Liver (tissue), 8 donors: ENCODE measurements at regions not wholly inside any gene's neighbourhood (a gene's known extent, or its start where the extent isn't known, plus 50 kb on each side); places are given as distances from the start of the nearest gene placed in this dataset.

Experiments used
- DNase-seq: peaks from one replicate; pipeline ENCODE4 v3.0.0-alpha.2; 2017; ENCODE audit warnings: low spot score
- H3K27ac ChIP-seq, 2 donors: one replicate each; pipeline ENCODE4 v1.7.0; 2013; ENCODE audit warnings: inconsistent platforms in 2 of 2, low read length in 2 of 2, control low read depth in 1 of 2, low read depth in 1 of 2, mild to moderate bottlenecking in 1 of 2
- H3K27me3 ChIP-seq, 4 donors: one replicate each; pipeline versions ENCODE4 v1.6.1 to v1.7.0; 2013; ENCODE audit warnings: low read length in 3 of 4, inconsistent platforms in 1 of 4, mild to moderate bottlenecking in 1 of 4, moderate library complexity in 1 of 4; ENCODE audit not compliant: control insufficient read depth in 4 of 4, insufficient read depth in 4 of 4
- H3K36me3 ChIP-seq, 4 donors: one replicate each; pipeline versions ENCODE4 v1.6.1 to v1.7.0; 2013; ENCODE audit warnings: low read length in 3 of 4, mild to moderate bottlenecking in 3 of 4, low read depth in 1 of 4, moderate library complexity in 1 of 4; ENCODE audit not compliant: control insufficient read depth in 4 of 4, insufficient read depth in 3 of 4
- H3K4me1 ChIP-seq, 4 donors: one replicate each; pipeline versions ENCODE4 v1.6.1 to v1.7.0; 2013; ENCODE audit warnings: low read length in 3 of 4, mild to moderate bottlenecking in 3 of 4, moderate library complexity in 1 of 4; ENCODE audit not compliant: control insufficient read depth in 4 of 4, insufficient read depth in 4 of 4
- H3K4me3 ChIP-seq, 3 donors: one replicate each; pipeline versions ENCODE4 v1.6.1 to v1.7.0; 2013; ENCODE audit warnings: low read length in 3 of 3, control low read depth in 1 of 3, low read depth in 1 of 3, mild to moderate bottlenecking in 1 of 3
- H3K9ac ChIP-seq, 2 donors: one replicate each; pipeline ENCODE4 v1.7.0; 2013; ENCODE audit warnings: low read length in 2 of 2, mild to moderate bottlenecking in 2 of 2, moderate library complexity in 2 of 2, control low read depth in 1 of 2, low read depth in 1 of 2
- H3K9me3 ChIP-seq, 4 donors: one replicate each; pipeline versions ENCODE4 v1.6.1 to v1.7.0; 2013; ENCODE audit warnings: low read length in 3 of 4; ENCODE audit not compliant: control insufficient read depth in 4 of 4
- FOXA2 ChIP-seq: IDR thresholded peaks from 2 replicates; pipeline ENCODE4 v1.6.1; 2016; ENCODE audit warnings: antibody characterized with exemption
- GABPA ChIP-seq, 2 donors: IDR thresholded peaks in 1 of 2; conservative IDR thresholded peaks in 1 of 2; 2 replicates each; pipeline ENCODE4 v1.6.1; 2016; ENCODE audit warnings: antibody characterized with exemption in 2 of 2, mild to moderate bottlenecking in 1 of 2, moderate library complexity in 1 of 2
- HNF4A ChIP-seq, 2 donors: conservative IDR thresholded peaks; 2 replicates each; pipeline ENCODE4 v1.6.1; 2016; ENCODE audit warnings: antibody characterized with exemption in 2 of 2, mild to moderate bottlenecking in 2 of 2
- JUND ChIP-seq, 2 donors: IDR thresholded peaks; 2 replicates each; pipeline ENCODE4 v1.6.1; 2016; ENCODE audit warnings: antibody characterized with exemption in 2 of 2
- NR2F2 ChIP-seq: IDR thresholded peaks from 2 replicates; pipeline ENCODE4 v1.6.1; 2016; ENCODE audit warnings: antibody characterized with exemption
- RAD21 ChIP-seq, 2 donors: IDR thresholded peaks; 2 replicates each; pipeline ENCODE4 v1.6.1; 2016; ENCODE audit warnings: antibody characterized with exemption in 2 of 2, mild to moderate bottlenecking in 2 of 2
- TAF1 ChIP-seq: conservative IDR thresholded peaks from 2 replicates; pipeline ENCODE4 v1.6.1; 2016; ENCODE audit warnings: antibody characterized with exemption, mild to moderate bottlenecking
- YY1 ChIP-seq: IDR thresholded peaks from 2 replicates; pipeline ENCODE4 v1.6.1; 2016; ENCODE audit warnings: antibody characterized with exemption, mild to moderate bottlenecking
- WGBS: extraction: QIAGEN DNeasy Blood & Tissue Kit; methylation state at CpG from one replicate; pipeline ENCODE4 v1.1.7; 2013; 5-methylcytosine and 5-hydroxymethylcytosine counted together
- TF ChIP-seq, protein P1 (sequence below): IDR thresholded peaks from 2 replicates; pipeline ENCODE4 v1.6.1; 2016; ENCODE audit warnings: antibody characterized with exemption
- TF ChIP-seq, protein P2 (sequence below): fragments of 150-350 bp; IDR thresholded peaks from 2 replicates; pipeline ENCODE4 v1.5.1; 2017; ENCODE audit warnings: improper control_type of control experiment, low read depth, low read length; ENCODE audit not compliant: missing input control
- TF ChIP-seq, protein P3 (sequence below): IDR thresholded peaks from 2 replicates; pipeline ENCODE4 v1.6.1; 2016; ENCODE audit warnings: antibody characterized with exemption
- TF ChIP-seq, protein P4 (sequence below): IDR thresholded peaks from 2 replicates; pipeline ENCODE4 v1.6.1; 2016; ENCODE audit warnings: antibody characterized with exemption
- donor health status: healthy.
- donor health status: healthy.
- donor health status: healthy.
- donor health status: healthy.
- donor health status: healthy.

DNA sequence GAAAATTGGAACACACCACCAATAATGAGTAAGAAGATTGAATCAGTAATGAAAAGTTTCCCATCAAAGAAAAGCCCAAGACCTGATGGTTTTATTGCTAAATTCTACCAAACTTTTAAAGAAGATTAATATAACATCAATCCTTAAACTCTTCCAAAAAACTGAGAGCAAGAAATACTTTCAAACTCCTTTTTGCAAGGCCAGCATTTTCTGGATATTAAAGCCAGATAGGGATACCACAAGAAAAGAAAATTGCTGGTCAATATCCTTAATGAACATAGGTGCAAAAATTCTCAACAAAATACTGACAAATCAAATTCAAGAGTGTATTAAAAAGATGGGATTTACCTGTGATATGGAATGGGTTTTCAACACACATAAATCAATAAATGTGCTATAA lies 484.6 kb downstream of the ANKRD50 start (continued):
- TF ChIP-seq, protein P1, sequence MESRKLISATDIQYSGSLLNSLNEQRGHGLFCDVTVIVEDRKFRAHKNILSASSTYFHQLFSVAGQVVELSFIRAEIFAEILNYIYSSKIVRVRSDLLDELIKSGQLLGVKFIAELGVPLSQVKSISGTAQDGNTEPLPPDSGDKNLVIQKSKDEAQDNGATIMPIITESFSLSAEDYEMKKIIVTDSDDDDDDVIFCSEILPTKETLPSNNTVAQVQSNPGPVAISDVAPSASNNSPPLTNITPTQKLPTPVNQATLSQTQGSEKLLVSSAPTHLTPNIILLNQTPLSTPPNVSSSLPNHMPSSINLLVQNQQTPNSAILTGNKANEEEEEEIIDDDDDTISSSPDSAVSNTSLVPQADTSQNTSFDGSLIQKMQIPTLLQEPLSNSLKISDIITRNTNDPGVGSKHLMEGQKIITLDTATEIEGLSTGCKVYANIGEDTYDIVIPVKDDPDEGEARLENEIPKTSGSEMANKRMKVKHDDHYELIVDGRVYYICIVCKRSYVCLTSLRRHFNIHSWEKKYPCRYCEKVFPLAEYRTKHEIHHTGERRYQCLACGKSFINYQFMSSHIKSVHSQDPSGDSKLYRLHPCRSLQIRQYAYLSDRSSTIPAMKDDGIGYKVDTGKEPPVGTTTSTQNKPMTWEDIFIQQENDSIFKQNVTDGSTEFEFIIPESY, result no peak
- no peak for TF ChIP-seq HNF4A (conservative IDR thresholded peaks at IDR 0.05)
- TF ChIP-seq NR2F2, result no peak

DNA sequence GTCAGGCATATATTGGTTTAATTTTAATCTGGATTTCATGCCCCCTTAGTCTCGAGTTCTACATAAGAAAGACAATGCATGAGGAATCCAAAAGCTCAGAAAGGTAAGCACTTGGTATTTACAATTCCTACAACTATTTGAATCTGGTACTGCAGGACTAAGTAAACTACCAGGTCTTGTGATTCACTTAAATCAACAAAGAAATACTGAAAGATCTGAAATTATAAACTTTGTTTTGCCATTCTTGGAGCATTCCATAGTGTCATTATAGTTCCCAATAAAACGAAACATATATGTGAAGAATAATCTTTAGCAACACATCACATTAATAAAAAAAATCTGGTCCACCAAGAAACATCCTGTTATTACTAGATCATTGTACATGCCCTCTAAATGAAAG lies 482.3 kb downstream of the ANKRD50 start:
- Histone ChIP-seq H3K9me3 (no peaks in the 10 kb centered on the region), H3K27ac (no peak overlapping the region), H3K4me1 (no peaks in the 10 kb centered on the region), H3K36me3 (no peaks in the 10 kb centered on the region), H3K4me3 (no peak overlapping the region), H3K27me3 (peaks cover 0 to 3% (median 0%) of the 10 kb centered on the region in 4 donors), H3K9ac (no peak overlapping the region)
- DNase-seq, result no peak
- 53% methylated on average over 2 of the region's 2 CpGs for WGBS
- TF ChIP-seq, protein P2, sequence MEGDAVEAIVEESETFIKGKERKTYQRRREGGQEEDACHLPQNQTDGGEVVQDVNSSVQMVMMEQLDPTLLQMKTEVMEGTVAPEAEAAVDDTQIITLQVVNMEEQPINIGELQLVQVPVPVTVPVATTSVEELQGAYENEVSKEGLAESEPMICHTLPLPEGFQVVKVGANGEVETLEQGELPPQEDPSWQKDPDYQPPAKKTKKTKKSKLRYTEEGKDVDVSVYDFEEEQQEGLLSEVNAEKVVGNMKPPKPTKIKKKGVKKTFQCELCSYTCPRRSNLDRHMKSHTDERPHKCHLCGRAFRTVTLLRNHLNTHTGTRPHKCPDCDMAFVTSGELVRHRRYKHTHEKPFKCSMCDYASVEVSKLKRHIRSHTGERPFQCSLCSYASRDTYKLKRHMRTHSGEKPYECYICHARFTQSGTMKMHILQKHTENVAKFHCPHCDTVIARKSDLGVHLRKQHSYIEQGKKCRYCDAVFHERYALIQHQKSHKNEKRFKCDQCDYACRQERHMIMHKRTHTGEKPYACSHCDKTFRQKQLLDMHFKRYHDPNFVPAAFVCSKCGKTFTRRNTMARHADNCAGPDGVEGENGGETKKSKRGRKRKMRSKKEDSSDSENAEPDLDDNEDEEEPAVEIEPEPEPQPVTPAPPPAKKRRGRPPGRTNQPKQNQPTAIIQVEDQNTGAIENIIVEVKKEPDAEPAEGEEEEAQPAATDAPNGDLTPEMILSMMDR, result no peak
- TF ChIP-seq, protein P3, sequence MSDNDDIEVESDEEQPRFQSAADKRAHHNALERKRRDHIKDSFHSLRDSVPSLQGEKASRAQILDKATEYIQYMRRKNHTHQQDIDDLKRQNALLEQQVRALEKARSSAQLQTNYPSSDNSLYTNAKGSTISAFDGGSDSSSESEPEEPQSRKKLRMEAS, result no peak
- TF ChIP-seq TAF1, result no peak
- TF ChIP-seq, protein P1, result no peak
- TF ChIP-seq JUND (IDR thresholded peaks at IDR 0.05), result no peak
- TF ChIP-seq RAD21 (IDR thresholded peaks at IDR 0.05), result no peak
- no peak for TF ChIP-seq FOXA2

DNA sequence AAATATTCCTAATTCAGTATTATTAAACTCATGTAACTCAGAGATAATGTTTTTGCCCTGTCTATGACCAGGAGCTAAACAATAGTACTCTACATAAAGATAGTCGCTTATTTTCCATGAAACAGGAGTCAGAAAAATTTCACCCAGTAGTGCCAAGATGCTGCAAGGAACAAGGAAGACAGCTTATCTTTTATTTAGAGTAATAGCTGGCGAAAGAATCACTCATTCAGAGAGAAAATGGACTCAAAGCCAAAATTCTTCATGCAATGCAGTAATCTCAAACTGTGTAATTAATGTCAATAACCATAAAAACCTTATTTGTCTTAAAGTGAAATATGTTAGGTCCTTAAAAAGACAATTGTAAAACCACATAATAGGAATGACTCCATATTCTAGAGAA lies 477.8 kb downstream of the ANKRD50 start:
- TF ChIP-seq, protein P4, sequence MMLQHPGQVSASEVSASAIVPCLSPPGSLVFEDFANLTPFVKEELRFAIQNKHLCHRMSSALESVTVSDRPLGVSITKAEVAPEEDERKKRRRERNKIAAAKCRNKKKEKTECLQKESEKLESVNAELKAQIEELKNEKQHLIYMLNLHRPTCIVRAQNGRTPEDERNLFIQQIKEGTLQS, result no peak
- no peak for TF ChIP-seq HNF4A (conservative IDR thresholded peaks at IDR 0.05)
- TF ChIP-seq, protein P2, result no peak
- no peak for TF ChIP-seq YY1
- TF ChIP-seq GABPA (IDR thresholded peaks at IDR 0.05 in 1 of 2, conservative IDR thresholded peaks at IDR 0.05 in 1 of 2), result no peak
- WGBS, result 50% methylated on average over 2 of the region's 2 CpGs
- no peaks in the 10 kb centered on the region for H3K9me3 ChIP-seq
- H3K27me3 ChIP-seq, result peaks cover 0 to under 1% (median 0%) of the 10 kb centered on the region in 4 donors
- H3K4me3 ChIP-seq, result no peak overlapping the region
- no peak for DNase-seq
- no peaks in the 10 kb centered on the region for H3K4me1 ChIP-seq
- no peaks in the 10 kb centered on the region for H3K36me3 ChIP-seq
- no peak overlapping the region for H3K27ac ChIP-seq
- no peak overlapping the region for H3K9ac ChIP-seq
